HG02852 (cell line): ENCODE measurements at regions not wholly inside any gene's neighbourhood (a gene's known extent, or its start where the extent isn't known, plus 50 kb on each side); places are given as distances from the start of the nearest gene placed in this dataset.

ENCODE experiments used
- ATAC-seq: cut with Tn5 transposase; IDR thresholded peaks from one replicate; pipeline ENCODE4 v1.9.1; 2021; ENCODE audit warnings: mild to moderate bottlenecking, moderate library complexity; ENCODE audit not compliant: unreplicated experiment

- no peak for ATAC-seq
Observed at GRCh38 chr13:72384186-72384823, 343.1 kb downstream of the MZT1 start.

DNA sequence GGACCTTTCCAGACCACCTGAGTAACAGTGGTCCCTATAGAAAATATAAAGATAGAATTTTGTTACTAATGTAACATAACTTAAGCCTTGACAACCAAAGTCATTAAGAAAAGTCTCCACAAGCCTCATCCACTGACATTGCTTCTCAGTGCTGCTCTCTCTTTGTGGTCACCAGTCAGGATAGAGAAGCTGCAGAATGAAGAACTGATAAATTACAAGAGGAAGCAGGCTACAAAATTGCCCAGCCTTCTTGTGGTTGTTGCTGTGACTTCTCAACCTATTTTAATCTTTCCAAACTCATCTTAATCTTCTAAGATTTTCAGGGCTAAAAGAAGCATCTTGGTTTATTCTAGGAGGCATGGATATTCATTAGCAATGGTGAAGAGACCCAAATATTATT is 343.8 kb downstream of the MZT1 start:
- no peak for ATAC-seq

- ATAC-seq: no peak
Observed at GRCh38 chr13:72379581-72379980, 347.8 kb downstream of the MZT1 start.

GRCh38 chr13:72368031-72368430 is 359.4 kb downstream of the MZT1 start:
- ATAC-seq: no peak

DNA sequence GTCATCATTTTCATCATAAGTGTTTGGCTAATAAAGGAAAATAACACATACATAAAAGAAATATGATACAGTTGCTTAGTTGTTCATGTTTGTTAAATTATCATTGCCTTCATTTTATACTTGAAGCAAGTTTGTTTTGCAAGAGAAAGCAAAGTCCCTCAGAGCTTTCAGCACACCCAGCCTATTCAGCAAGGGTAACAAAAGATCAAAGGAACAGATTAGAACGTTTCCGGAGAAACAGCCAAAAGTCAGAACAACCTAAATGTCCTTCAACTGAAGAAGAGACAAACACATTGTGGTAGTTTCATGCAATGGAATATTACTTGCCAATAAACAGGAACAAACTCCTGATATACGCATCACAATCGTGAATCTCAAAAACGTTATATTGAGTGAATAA is 380.7 kb downstream of the MZT1 start:
- ATAC-seq: no peak

DNA sequence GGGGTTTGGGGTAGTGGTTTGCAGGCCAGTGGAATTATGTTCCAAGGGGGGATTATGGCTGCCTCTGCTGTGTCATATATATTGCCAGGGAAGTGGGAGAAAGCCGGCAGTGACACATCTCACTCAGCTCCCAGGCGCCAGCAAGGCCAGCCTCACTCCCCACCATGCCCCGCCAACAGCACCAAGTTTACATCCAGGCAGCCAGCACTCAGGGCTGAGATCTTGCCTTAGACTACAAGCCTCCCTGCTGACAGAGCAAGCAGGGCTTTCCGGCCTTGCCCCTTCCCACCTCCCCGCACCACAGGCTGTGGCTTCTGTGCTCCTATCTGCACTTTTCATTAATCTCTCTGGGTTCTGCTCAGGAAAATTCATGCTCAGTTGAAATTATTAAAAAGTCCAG is 385.1 kb downstream of the MZT1 start:
- ATAC-seq: no peak

GRCh38 chr13:72341904-72342303 is 385.5 kb downstream of the MZT1 start:
- no peak for ATAC-seq

DNA sequence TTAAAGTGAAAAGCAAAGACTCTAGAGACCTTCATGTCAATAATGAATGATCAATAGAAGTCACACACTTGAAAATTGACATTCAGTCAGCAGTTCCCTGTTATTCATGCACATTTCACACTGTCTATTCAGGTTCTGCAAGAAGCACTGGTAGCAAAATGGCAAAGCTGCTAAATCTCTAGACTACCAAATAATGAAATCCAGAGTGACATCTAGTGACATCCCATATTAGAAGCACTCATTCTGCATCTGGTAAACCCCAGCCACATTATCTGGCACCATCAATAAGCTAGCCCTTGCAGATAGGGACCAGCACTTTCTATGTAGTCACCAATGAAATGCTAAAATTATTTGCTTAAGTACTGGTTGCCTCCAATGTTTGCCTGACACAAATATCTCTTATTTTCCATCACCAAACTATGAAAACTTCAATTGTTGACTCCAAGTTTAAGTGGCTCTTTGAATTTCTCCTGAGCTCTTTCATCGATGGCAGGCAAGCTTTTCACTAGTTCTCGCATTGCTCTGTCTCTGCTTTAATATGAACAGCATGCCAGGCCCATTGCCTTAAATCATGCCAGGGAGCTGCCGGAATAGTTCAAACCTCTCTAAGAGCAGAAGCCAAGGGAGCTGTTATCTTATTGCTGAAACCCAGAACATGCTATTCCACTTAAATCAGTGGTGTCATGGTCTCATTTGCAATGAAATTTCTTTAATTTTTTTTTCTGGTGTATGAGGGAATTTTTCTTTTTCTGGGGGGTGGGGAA is 409.9 kb downstream of the MZT1 start:
- ATAC-seq: no peak

GRCh38 chr13:72316716-72317115 is 410.7 kb downstream of the MZT1 start:
- ATAC-seq: no peak

- no peak for ATAC-seq
Observed at GRCh38 chr13:72315312-72315711, 412.1 kb downstream of the MZT1 start.

DNA sequence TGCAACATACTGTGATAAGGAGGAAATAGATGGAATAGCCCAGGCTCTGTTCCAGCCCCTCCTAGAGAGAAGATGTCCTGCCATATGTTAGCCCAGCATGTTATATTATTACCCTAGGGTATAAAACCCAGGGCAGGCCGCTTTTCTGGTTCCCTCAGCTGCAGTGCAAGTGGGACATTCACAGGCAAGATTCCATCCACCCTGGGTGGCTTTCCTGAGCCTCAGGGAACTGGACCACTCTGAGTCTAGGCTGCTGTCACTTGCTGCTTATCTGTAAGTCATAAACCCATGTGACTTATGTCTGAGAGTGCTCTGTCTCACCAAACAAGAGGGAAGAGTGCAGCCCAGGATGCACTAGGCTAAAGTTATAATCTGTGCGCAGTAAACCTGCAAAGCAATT is 413.2 kb downstream of the MZT1 start:
- no peak for ATAC-seq

- ATAC-seq: no peak
Observed at GRCh38 chr13:72313546-72313945, 413.9 kb downstream of the MZT1 start.

DNA sequence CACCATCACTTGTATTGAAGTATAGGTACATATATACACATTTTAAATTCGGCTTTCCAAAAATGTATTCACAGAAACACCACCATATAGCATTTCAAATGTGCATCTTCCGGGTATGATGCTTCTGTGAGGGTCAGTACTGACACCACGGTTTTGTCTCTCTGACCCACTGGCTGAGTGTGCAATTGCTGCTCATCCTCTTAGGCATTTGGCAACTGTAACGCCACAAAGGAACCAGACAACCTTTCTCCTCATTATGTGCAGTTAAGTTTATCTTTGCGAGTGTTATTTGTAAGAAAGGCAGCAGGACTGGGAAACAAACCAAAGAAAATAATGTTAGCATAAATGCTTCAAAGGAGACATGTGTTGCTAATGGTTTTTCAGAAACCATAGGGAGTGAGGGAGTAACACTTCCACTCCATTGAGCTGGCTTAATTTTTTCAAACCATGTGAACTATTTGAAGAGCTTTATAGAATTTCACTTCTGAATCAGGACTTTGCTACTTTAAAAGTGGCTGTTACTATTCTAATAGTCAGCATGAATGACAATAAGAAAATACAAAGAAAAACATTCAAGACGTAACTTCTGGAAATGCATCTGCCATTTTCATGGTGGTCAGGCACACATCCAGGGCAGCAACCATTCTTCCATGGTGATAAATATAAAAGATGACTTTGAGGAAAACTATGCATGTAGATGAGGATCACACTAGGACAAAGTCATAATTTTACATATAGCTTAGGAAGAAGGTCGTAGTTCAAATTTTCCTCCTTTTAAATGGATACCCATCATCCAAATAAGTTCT is 423.3 kb downstream of the MZT1 start:
- no peak for ATAC-seq

- no peak for ATAC-seq
Observed at GRCh38 chr13:72296246-72296645, 429.2 kb upstream of the DACH1 start.

- ATAC-seq: no peak
Observed at GRCh38 chr13:72295153-72295552, 428.1 kb upstream of the DACH1 start.

DNA sequence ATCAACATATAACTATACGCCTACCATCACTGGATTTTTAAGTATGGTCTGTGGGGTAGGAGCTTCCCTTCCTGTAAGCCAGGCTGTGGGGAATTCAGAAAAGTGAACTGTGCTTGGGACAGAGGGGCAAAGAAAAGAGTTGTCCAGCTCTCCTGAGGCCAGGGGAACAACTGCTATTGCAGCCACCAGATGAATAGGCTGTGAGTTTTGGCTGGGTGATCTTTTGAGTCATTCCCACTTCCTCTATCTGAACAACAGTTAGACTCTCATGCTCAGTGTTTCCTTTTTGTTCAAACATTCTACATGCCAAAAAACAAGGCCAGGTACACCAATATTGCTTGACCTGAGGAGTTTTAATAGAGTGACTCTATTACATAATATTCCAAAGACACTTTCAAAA is 426.2 kb upstream of the DACH1 start:
- ATAC-seq: no peak

DNA sequence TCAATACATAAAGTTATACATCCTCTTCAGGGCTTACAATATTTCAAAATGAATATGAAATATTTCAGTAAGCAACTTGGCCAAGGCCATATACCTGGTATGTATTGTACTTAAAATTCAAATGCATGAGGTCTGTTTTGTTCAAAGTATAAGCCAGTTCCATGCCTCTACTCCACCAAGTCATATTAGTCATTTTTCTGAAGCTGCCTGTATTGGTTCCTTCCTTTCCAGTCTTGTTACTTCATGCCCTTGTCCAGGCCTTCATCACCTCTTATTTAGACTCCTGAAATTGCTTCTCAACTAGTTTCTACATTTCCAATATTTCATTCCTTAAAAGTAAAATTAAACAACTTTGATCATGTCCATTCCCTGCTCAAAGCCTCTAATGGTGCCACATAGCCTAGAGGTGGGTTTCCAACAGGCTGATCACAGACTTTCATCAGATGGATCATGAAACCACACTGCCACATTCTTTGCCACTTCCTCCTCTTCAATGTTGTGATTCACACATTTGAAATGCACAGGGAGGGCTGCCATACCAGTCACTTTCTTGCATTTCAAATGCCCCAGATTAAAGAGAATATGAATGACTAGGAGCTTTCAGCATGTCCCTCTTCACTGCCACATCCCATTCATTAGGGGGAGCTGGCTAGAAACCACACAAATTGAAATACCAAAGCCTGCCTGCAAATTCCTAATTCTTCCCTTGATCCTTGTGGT is 424.1 kb upstream of the DACH1 start:
- no peak for ATAC-seq

DNA sequence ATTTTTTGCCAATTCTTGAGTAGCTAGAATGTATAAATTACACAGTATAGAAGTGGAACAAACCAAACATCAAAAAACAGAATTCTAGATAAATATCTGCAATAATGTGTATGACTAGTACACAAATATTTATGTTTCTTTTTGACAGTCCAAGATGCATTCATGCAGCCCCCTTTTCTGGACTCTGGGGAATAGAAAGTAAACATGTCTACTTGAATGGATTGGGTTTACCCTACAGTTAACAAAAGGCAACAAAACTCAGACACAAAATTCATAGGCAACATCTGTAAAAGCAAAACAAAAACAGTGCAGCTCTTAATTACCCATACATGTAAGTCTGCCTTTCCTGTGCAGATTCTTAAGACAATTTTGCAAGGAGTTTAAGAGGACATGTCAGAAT is 419.4 kb upstream of the DACH1 start:
- no peak for ATAC-seq

- ATAC-seq: no peak
Observed at GRCh38 chr13:72284791-72285190, 417.8 kb upstream of the DACH1 start.

DNA sequence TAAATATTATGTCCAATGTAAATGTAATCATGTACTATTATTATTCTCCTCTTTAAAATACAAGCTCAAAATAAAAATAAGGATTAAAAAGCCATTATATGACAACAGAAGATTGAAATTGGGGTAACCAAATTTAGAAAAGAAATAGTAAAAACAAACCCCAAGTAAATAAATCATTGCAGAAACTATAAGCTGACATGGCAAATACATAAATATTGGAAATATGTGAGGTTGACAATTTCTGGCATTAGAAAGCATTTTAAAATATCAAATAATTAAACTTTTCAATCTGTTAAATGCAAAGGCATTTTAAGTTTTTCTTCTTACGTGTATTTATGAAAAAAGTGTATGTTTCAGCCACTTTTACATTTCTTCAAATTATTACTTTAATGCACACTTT is 394.7 kb upstream of the DACH1 start:
- no peak for ATAC-seq

DNA sequence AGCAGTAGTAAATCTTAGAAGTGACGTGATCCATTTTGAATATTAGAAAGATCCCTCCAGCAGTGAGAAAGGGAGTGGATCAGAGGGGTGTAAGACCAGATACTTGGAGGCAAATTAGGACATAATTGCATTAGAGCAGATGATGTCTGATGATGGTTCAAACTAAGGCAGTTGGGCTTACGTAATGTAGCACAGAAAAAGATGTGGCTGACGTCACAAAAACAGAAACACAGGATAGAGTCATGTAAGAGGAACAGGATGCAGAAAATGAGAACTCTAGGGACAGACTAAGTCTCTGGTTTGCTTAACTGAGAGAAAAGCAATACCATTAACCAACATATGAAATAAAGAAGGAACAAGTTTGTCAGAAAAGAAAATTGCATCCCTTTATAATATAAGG is 392.5 kb upstream of the DACH1 start:
- ATAC-seq: no peak
